ENCODE measurements at regions not wholly inside any gene's neighbourhood (a gene's known extent, or its start where the extent isn't known, plus 50 kb on each side); places are given as distances from the start of the nearest gene placed in this dataset.

- no peak overlapping the region for H3K4ac ChIP-seq (replicated peaks; ENCODE audit: insufficient read length, low read depth, low read length)
- 89% methylated on average over 11 of the region's 14 CpGs; no CpG with 5 or more reads in 1 of the 2 experiments for WGBS, 2 experiments (ENCODE audit: extremely low coverage in 1 of 2, insufficient coverage in 1 of 2, insufficient read length in 1 of 2, insufficient replicate concordance in 2 of 2, low coverage in 1 of 2, low lambda C conversion rate in 2 of 2, missing lambda C conversion rate in 1 of 2)
- no peak overlapping the region for H2BK12ac ChIP-seq (ENCODE audit: low read depth, low read length)
- H3K23ac ChIP-seq (ENCODE audit: insufficient read length): no peak overlapping the region
- POLR2A ChIA-PET (ENCODE audit: partially characterized antibody): no interaction called here
- no peak overlapping the region for H2BK5ac ChIP-seq (ENCODE audit: low read depth, low read length)
- no peak overlapping the region for H3K18ac ChIP-seq (ENCODE audit: extremely low read depth, low read length)
- H2BK20ac ChIP-seq (ENCODE audit: low read length): no peak overlapping the region
- no peak overlapping the region for H3K4me2 ChIP-seq (ENCODE audit: insufficient read depth in 1 of 2, low read depth in 2 of 2, low read length in 2 of 2)
- no peak overlapping the region for H3K14ac ChIP-seq (ENCODE audit: insufficient read length)
- peak overlapping the region; percentile 35 for H4K8ac ChIP-seq (ENCODE audit: extremely low read depth, insufficient read depth, low read length)
- no peaks in the 10 kb centered on the region for H3K27me3 ChIP-seq (replicated peaks in 1 of 4; ENCODE audit: control insufficient read depth in 3 of 4, extremely low read depth in 1 of 4, insufficient read depth in 3 of 4, low read length in 3 of 4)
- H3K36me3 ChIP-seq (ENCODE audit: control insufficient read depth in 2 of 4, insufficient read depth in 4 of 4, low read length in 3 of 4): no peaks in the 10 kb centered on the region
- H2BK120ac ChIP-seq (replicated peaks; ENCODE audit: low read depth, low read length): no peak overlapping the region
- H4K91ac ChIP-seq (replicated peaks; ENCODE audit: insufficient read length, low read length): no peak overlapping the region
- no peaks in the 10 kb centered on the region for H3K79me1 ChIP-seq (ENCODE audit: low read depth, low read length)
- H3K79me2 ChIP-seq (ENCODE audit: control insufficient read depth in 1 of 2, insufficient read depth in 2 of 2, low read length in 2 of 2): no peaks in the 10 kb centered on the region
- H3K9ac ChIP-seq (replicated peaks in 1 of 4; ENCODE audit: extremely low read depth in 1 of 4, low read depth in 3 of 4, low read length in 3 of 4): no peak overlapping the region
- no peak overlapping the region for H2AFZ ChIP-seq (ENCODE audit: low read length)
- H3K4me1 ChIP-seq (replicated peaks in 1 of 4; ENCODE audit: control insufficient read depth in 3 of 4, insufficient read depth in 4 of 4, low read length in 3 of 4): no peaks in the 10 kb centered on the region
- H3K4me3 ChIP-seq (ENCODE audit: extremely low read depth in 1 of 4, insufficient read depth in 2 of 4, low read depth in 3 of 4, low read length in 4 of 4): no peak overlapping the region
- H3K9me3 ChIP-seq (ENCODE audit: insufficient read depth in 2 of 2, low read depth in 1 of 2, low read length in 1 of 2): no peaks in the 10 kb centered on the region; a peak in 1 of 4 replicates
- H4K5ac ChIP-seq (ENCODE audit: insufficient read length, low read depth, low read length): no peak overlapping the region
- no peak for FAIRE-seq
- no peak overlapping the region for H2AK5ac ChIP-seq (ENCODE audit: low read depth, low read length)
- H4K20me1 ChIP-seq (replicated peaks in 1 of 2; ENCODE audit: control insufficient read depth in 1 of 2, insufficient read depth in 2 of 2, low read length in 2 of 2): peaks cover 0 to 3% of the 10 kb centered on the region in 2 experiments
- no peaks in the 10 kb centered on the region for H3K23me2 ChIP-seq (ENCODE audit: low read depth, low read length)
- H2BK15ac ChIP-seq (ENCODE audit: low read length): no peak overlapping the region
- H3K56ac ChIP-seq (replicated peaks; ENCODE audit: insufficient read length, low read depth, low read length): no peak overlapping the region
- CTCF ChIA-PET (ENCODE audit: partially characterized antibody): interaction anchor here (0.8 to 1.6 kb wide), 8 partner anchors 9 to 88 kb away, joined by 3 to 6 read pairs (median 3); no protein-coding TSS in a partner anchor
- no peak for DNase-seq (ENCODE audit: low read depth in 1 of 2, low spot score in 2 of 2)
- H3K27ac ChIP-seq (ENCODE audit: low read depth, low read length): no peak overlapping the region
- TF ChIP-seq GABPA (IDR thresholded peaks at IDR 0.05; ENCODE audit: borderline replicate concordance, insufficient read depth, low read length) (no peak), ATF2 (IDR thresholded peaks at IDR 0.05; ENCODE audit: low read length) (no peak), FOSL1 (IDR thresholded peaks at IDR 0.05; ENCODE audit: insufficient read depth, low read depth, low read length) (no peak), E2F6 (IDR thresholded peaks at IDR 0.05) (no peak), BACH1 (IDR thresholded peaks at IDR 0.05; ENCODE audit: low read length) (no peak), CREB1 (IDR thresholded peaks at IDR 0.05) (no peak), BRCA1 (IDR thresholded peaks at IDR 0.05; ENCODE audit: low read depth, low read length) (no peak), TAF7 (optimal IDR thresholded peaks at IDR 0.05; ENCODE audit: borderline replicate concordance, low read depth, low read length) (no peak), HDAC6 (IDR thresholded peaks at IDR 0.05; ENCODE audit: low read depth, low read length) (no peak)
Measured at GRCh38 chr16:88298833-88299745, 83.7 kb upstream of the ZNF469 start.

All from H1 (cell line).